ENCODE measurements at regions not wholly inside any gene's neighbourhood (a gene's known extent, or its start where the extent isn't known, plus 50 kb on each side); places are given as distances from the start of the nearest gene placed in this dataset.

GRCh38 chr4:137375111-137375850 lies 157.0 kb downstream of the PCDH18 start:
- TF ChIP-seq, protein P1, sequence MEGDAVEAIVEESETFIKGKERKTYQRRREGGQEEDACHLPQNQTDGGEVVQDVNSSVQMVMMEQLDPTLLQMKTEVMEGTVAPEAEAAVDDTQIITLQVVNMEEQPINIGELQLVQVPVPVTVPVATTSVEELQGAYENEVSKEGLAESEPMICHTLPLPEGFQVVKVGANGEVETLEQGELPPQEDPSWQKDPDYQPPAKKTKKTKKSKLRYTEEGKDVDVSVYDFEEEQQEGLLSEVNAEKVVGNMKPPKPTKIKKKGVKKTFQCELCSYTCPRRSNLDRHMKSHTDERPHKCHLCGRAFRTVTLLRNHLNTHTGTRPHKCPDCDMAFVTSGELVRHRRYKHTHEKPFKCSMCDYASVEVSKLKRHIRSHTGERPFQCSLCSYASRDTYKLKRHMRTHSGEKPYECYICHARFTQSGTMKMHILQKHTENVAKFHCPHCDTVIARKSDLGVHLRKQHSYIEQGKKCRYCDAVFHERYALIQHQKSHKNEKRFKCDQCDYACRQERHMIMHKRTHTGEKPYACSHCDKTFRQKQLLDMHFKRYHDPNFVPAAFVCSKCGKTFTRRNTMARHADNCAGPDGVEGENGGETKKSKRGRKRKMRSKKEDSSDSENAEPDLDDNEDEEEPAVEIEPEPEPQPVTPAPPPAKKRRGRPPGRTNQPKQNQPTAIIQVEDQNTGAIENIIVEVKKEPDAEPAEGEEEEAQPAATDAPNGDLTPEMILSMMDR (IDR thresholded peaks at IDR 0.05): no peak
- no peak for TF ChIP-seq POLR2A (IDR thresholded peaks at IDR 0.05)
